Neural progenitor cell (in vitro differentiated cells): ENCODE measurements at regions not wholly inside any gene's neighbourhood (a gene's known extent, or its start where the extent isn't known, plus 50 kb on each side); places are given as distances from the start of the nearest gene placed in this dataset.
A peak's percentile ranks its signal among the peaks of the same experiment; 100 is the strongest.

Experiments
- DNase-seq: peaks from one replicate; pipeline ENCODE4 v3.0.0-alpha.2; 2016; ENCODE audit warnings: low spot score
- H2AFZ ChIP-seq: fragments of 200-600 bp; sonication (generic); replicated peaks from 2 replicates; pipeline ENCODE4 v1.6.1; 2016; ENCODE audit warnings: antibody characterized with exemption
- H3F3A ChIP-seq: fragments of 200-600 bp; sonication (generic); 2 replicates; pipeline ENCODE4 v1.6.1; 2016; ENCODE audit warnings: antibody characterized with exemption, low read depth
- H3K27ac ChIP-seq: fragments of 200-600 bp; sonication (generic); 2 replicates; pipeline ENCODE4 v1.5.1; 2016; ENCODE audit warnings: mild to moderate bottlenecking
- H3K27me3 ChIP-seq: fragments of 200-600 bp; sonication (generic); 2 replicates; pipeline ENCODE4 v1.6.1; 2016; ENCODE audit warnings: mild to moderate bottlenecking, moderate library complexity
- H3K36me3 ChIP-seq: fragments of 200-600 bp; sonication (generic); 2 replicates; pipeline ENCODE4 v1.5.1; 2016
- H3K4me1 ChIP-seq: fragments of 200-600 bp; sonication (generic); 2 replicates; pipeline ENCODE4 v1.6.1; 2016; ENCODE audit warnings: mixed run types
- H3K4me2 ChIP-seq: fragments of 200-600 bp; sonication (generic); 2 replicates; pipeline ENCODE4 v1.6.1; 2016
- H3K4me3 ChIP-seq: fragments of 200-600 bp; sonication (generic); 2 replicates; pipeline ENCODE4 v1.5.1; 2016
- H3K79me2 ChIP-seq: fragments of 200-600 bp; sonication (generic); 2 replicates; pipeline ENCODE4 v1.6.1; 2016; ENCODE audit warnings: low read depth
- H3K9ac ChIP-seq: fragments of 200-600 bp; sonication (generic); 2 replicates; pipeline ENCODE4 v1.6.1; 2016
- H3K9me3 ChIP-seq: fragments of 200-600 bp; sonication (generic); 2 replicates; pipeline ENCODE4 v1.5.1; 2016; ENCODE audit warnings: low read depth
- H4K20me1 ChIP-seq: fragments of 200-600 bp; sonication (generic); 2 replicates; pipeline ENCODE4 v1.6.1; 2016; ENCODE audit warnings: low read depth
- H3K27ac Mint-ChIP-seq: 3 replicates; pipeline ENCODE4 v1.8.0; 2021; ENCODE audit warnings: mixed read lengths
- H3K27me3 Mint-ChIP-seq: 2 replicates; pipeline ENCODE4 v1.8.0; 2022; ENCODE audit warnings: low read depth, mild to moderate bottlenecking, inconsistent platforms, moderate library complexity, mixed read lengths; ENCODE audit not compliant: insufficient read depth
- H3K36me3 Mint-ChIP-seq: 3 replicates; pipeline ENCODE4 v1.8.0; 2021; ENCODE audit warnings: mixed read lengths
- H3K4me1 Mint-ChIP-seq: 3 replicates; pipeline ENCODE4 v1.8.0; 2021; ENCODE audit warnings: mixed read lengths
- H3K4me3 Mint-ChIP-seq: 3 replicates; pipeline ENCODE4 v1.8.0; 2021; ENCODE audit warnings: mild to moderate bottlenecking, moderate library complexity, mixed read lengths
- H3K9me3 Mint-ChIP-seq: 3 replicates; pipeline ENCODE4 v1.8.0; 2020; ENCODE audit warnings: mixed read lengths
- CTCF ChIP-seq: fragments of 200-600 bp; sonication (generic); IDR thresholded peaks from 2 replicates; pipeline ENCODE4 v1.5.1; 2017; ENCODE audit warnings: antibody characterized with exemption, mild to moderate bottlenecking
- EZH2 ChIP-seq: fragments of 200-600 bp; sonication (generic); IDR thresholded peaks from 2 replicates; pipeline ENCODE4 v1.6.1; 2017; ENCODE audit warnings: antibody characterized with exemption, mild to moderate bottlenecking, moderate library complexity
- EZH2phosphoT487 ChIP-seq: fragments of 200-600 bp; sonication (generic); IDR thresholded peaks from 2 replicates; pipeline ENCODE4 v1.6.1; 2017; ENCODE audit warnings: antibody characterized with exemption

DNA sequence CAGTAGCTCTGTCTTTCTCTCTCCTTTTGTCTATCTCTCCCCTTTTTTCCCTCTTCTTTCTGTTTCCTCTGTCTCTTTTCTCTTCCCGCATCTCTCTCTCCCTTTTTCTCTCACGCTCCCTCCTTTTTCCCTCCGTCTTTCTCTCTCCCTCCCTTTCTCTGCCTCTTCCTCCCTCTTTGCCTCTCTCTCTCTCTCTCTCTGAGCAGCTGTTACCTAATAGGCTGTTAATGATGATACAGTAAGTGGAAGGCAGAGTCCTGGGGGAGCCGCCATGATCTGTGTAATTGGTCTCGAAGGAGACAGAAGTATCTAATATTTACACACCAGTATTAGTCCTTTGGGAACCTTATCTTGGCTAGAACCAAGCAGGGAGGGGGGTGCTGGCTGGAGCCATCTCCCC is 136.1 kb upstream of the CIBAR2 start:
- Mint-ChIP-seq H3K36me3 (no peaks in the 10 kb centered on the region), H3K27me3 (peaks cover 10% of the 10 kb centered on the region), H3K4me1 (peaks cover 33% of the 10 kb centered on the region), H3K4me3 (no peak overlapping the region), H3K27ac (peak overlapping the region; percentile 5), H3K9me3 (no peaks in the 10 kb centered on the region)
- Histone ChIP-seq H3K79me2 (no peaks in the 10 kb centered on the region), H3K9me3 (no peaks in the 10 kb centered on the region), H3K4me3 (no peak overlapping the region), H3K36me3 (no peaks in the 10 kb centered on the region), H3K9ac (no peak overlapping the region), H3K27me3 (no peaks in the 10 kb centered on the region), H2AFZ (no peak overlapping the region), H3K4me1 (peaks cover 13% of the 10 kb centered on the region), H3F3A (peaks cover 5% of the 10 kb centered on the region), H4K20me1 (no peaks in the 10 kb centered on the region), H3K4me2 (no peak overlapping the region), H3K27ac (no peak overlapping the region)
- TF ChIP-seq EZH2 (no peak), EZH2phosphoT487 (no peak), CTCF (no peak)
- no peak for DNase-seq

DNA sequence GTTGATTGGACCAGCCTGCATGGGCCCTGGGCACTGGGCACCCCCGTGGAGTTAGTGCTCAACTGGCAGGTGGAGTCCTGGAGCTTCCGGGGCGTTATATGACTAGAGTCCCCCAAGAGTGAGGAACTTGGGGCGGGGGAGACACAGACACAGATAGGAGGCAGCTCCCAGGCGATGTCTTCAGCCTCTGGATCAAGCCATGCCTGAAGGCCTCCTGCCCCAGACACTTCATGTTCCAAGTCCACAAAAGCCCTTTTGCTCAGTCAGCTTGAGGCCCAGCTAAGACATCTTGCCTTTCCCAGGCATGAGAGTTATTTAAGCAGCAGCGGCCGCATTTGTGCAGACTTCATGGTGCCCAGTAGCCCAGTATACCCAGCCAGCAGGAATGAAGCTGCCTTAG is 136.6 kb upstream of the CIBAR2 start:
- H3K9ac ChIP-seq, result no peak overlapping the region
- H3K4me1 Mint-ChIP-seq, result peaks cover 38% of the 10 kb centered on the region
- H3K36me3 ChIP-seq, result no peaks in the 10 kb centered on the region
- no peaks in the 10 kb centered on the region for H3K9me3 Mint-ChIP-seq
- no peak overlapping the region for H3K4me3 ChIP-seq
- peaks cover 15% of the 10 kb centered on the region for H3K4me1 ChIP-seq
- H3K79me2 ChIP-seq, result no peaks in the 10 kb centered on the region
- H3K4me3 Mint-ChIP-seq, result no peak overlapping the region
- peaks cover 7% of the 10 kb centered on the region for H3F3A ChIP-seq
- peaks cover 3% of the 10 kb centered on the region for H4K20me1 ChIP-seq
- no peaks in the 10 kb centered on the region for H3K36me3 Mint-ChIP-seq
- H3K4me2 ChIP-seq, result no peak overlapping the region
- no peak overlapping the region for H2AFZ ChIP-seq
- DNase-seq, result no peak
- no peak for TF ChIP-seq EZH2phosphoT487
- no peak for TF ChIP-seq EZH2
- no peak for TF ChIP-seq CTCF
- no peaks in the 10 kb centered on the region for H3K9me3 ChIP-seq
- H3K27ac ChIP-seq, result no peak overlapping the region
- H3K27ac Mint-ChIP-seq, result no peak overlapping the region
- H3K27me3 ChIP-seq, result no peaks in the 10 kb centered on the region
- H3K27me3 Mint-ChIP-seq, result peaks cover 13% of the 10 kb centered on the region

GRCh38 chr16:85249418-85250146 is 137.3 kb upstream of the CIBAR2 start:
- no peaks in the 10 kb centered on the region for H3K27me3 ChIP-seq
- H3K79me2 ChIP-seq, result no peaks in the 10 kb centered on the region
- no peak overlapping the region for H3K27ac ChIP-seq
- H3K27ac Mint-ChIP-seq, result no peak overlapping the region
- H3K9me3 ChIP-seq, result no peaks in the 10 kb centered on the region
- H3K4me1 Mint-ChIP-seq, result peaks cover 38% of the 10 kb centered on the region
- peaks cover 7% of the 10 kb centered on the region for H3F3A ChIP-seq
- H2AFZ ChIP-seq, result no peak overlapping the region
- no peak for DNase-seq
- H3K4me1 ChIP-seq, result peaks cover 15% of the 10 kb centered on the region
- no peak overlapping the region for H3K9ac ChIP-seq
- no peaks in the 10 kb centered on the region for H3K9me3 Mint-ChIP-seq
- no peaks in the 10 kb centered on the region for H3K36me3 Mint-ChIP-seq
- no peak overlapping the region for H3K4me3 ChIP-seq
- peaks cover 3% of the 10 kb centered on the region for H4K20me1 ChIP-seq
- H3K27me3 Mint-ChIP-seq, result peaks cover 17% of the 10 kb centered on the region
- H3K36me3 ChIP-seq, result no peaks in the 10 kb centered on the region
- no peak overlapping the region for H3K4me3 Mint-ChIP-seq
- no peak for TF ChIP-seq EZH2
- no peak for TF ChIP-seq CTCF
- TF ChIP-seq EZH2phosphoT487, result no peak
- H3K4me2 ChIP-seq, result no peak overlapping the region
